ENCODE measurements at regions not wholly inside any gene's neighbourhood (a gene's known extent, or its start where the extent isn't known, plus 50 kb on each side); places are given as distances from the start of the nearest gene placed in this dataset.

- Histone ChIP-seq H3K27me3 (ENCODE audit: control insufficient read depth, insufficient read depth, low read length) (peaks cover 2% of the 10 kb centered on the region), H3K36me3 (ENCODE audit: control insufficient read depth, insufficient read depth, low read length) (no peaks in the 10 kb centered on the region), H3K4me3 (ENCODE audit: low read depth, low read length) (no peak overlapping the region)
- FAIRE-seq (no peak), DNase-seq (ENCODE audit: low read depth) (no peak)
- TF ChIP-seq, protein P1, sequence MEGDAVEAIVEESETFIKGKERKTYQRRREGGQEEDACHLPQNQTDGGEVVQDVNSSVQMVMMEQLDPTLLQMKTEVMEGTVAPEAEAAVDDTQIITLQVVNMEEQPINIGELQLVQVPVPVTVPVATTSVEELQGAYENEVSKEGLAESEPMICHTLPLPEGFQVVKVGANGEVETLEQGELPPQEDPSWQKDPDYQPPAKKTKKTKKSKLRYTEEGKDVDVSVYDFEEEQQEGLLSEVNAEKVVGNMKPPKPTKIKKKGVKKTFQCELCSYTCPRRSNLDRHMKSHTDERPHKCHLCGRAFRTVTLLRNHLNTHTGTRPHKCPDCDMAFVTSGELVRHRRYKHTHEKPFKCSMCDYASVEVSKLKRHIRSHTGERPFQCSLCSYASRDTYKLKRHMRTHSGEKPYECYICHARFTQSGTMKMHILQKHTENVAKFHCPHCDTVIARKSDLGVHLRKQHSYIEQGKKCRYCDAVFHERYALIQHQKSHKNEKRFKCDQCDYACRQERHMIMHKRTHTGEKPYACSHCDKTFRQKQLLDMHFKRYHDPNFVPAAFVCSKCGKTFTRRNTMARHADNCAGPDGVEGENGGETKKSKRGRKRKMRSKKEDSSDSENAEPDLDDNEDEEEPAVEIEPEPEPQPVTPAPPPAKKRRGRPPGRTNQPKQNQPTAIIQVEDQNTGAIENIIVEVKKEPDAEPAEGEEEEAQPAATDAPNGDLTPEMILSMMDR (IDR thresholded peaks at IDR 0.05; ENCODE audit: insufficient read depth, low read length, severe bottlenecking): no peak
These were observed 78.7 kb upstream of the ACTBL2 start for GRCh38 chr5:57561231-57561842.

DNA sequence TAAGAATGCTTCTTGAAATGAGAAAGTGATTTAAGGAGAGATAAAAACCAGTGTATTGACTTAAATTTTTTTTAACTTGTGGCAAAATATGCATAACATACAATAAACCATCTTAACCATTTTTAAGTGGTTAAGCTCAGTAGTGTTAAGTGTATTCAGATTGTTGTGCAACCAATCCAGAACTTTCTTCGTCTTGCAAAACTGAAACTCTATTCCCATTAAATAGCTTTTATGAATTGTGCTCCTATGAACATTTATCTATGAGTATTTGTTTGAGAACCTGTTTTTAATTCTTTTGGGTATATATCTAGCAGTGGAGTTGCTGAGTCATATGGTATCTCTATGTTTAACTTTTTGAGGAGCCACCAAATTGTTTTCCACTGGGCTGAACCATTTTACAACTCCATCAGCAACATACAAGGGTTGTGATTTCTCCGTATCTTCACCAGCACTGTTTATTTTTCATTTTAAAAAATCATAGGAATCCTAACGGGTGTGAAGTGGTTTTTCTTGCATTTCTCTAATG is 76.6 kb upstream of the ACTBL2 start:
- TF ChIP-seq, protein P1 (IDR thresholded peaks at IDR 0.05; ENCODE audit: insufficient read depth, low read length, severe bottlenecking): no peak
- Histone ChIP-seq H3K27me3 (ENCODE audit: control insufficient read depth, insufficient read depth, low read length) (peaks cover 2% of the 10 kb centered on the region), H3K36me3 (ENCODE audit: control insufficient read depth, insufficient read depth, low read length) (no peaks in the 10 kb centered on the region), H3K4me3 (ENCODE audit: low read depth, low read length) (no peak overlapping the region)
- DNase-seq (ENCODE audit: low read depth): no peak
- FAIRE-seq: no peak

- no peak for FAIRE-seq
- no peak overlapping the region for H3K4me3 ChIP-seq (ENCODE audit: low read depth, low read length)
- H3K27me3 ChIP-seq (ENCODE audit: control insufficient read depth, insufficient read depth, low read length): no peaks in the 10 kb centered on the region
- DNase-seq (ENCODE audit: low read depth): no peak
- H3K36me3 ChIP-seq (ENCODE audit: control insufficient read depth, insufficient read depth, low read length): no peaks in the 10 kb centered on the region
- TF ChIP-seq, protein P1 (IDR thresholded peaks at IDR 0.05; ENCODE audit: insufficient read depth, low read length, severe bottlenecking): no peak
These were observed 69.4 kb upstream of the ACTBL2 start for GRCh38 chr5:57552033-57552432.

- no peaks in the 10 kb centered on the region for H3K36me3 ChIP-seq (ENCODE audit: control insufficient read depth, insufficient read depth, low read length)
- H3K4me3 ChIP-seq (ENCODE audit: low read depth, low read length): no peak overlapping the region
- DNase-seq (ENCODE audit: low read depth): no peak
- H3K27me3 ChIP-seq (ENCODE audit: control insufficient read depth, insufficient read depth, low read length): no peaks in the 10 kb centered on the region
- TF ChIP-seq, protein P1 (IDR thresholded peaks at IDR 0.05; ENCODE audit: insufficient read depth, low read length, severe bottlenecking): no peak
- no peak for FAIRE-seq
These were observed 68.6 kb upstream of the ACTBL2 start for GRCh38 chr5:57551251-57551650.

GRCh38 chr5:57550132-57550531 is 67.5 kb upstream of the ACTBL2 start:
- TF ChIP-seq, protein P1 (IDR thresholded peaks at IDR 0.05; ENCODE audit: insufficient read depth, low read length, severe bottlenecking): no peak
- H3K36me3 ChIP-seq (ENCODE audit: control insufficient read depth, insufficient read depth, low read length): no peaks in the 10 kb centered on the region
- FAIRE-seq (no peak), DNase-seq (ENCODE audit: low read depth) (no peak)
- no peaks in the 10 kb centered on the region for H3K27me3 ChIP-seq (ENCODE audit: control insufficient read depth, insufficient read depth, low read length)
- no peak overlapping the region for H3K4me3 ChIP-seq (ENCODE audit: low read depth, low read length)

DNA sequence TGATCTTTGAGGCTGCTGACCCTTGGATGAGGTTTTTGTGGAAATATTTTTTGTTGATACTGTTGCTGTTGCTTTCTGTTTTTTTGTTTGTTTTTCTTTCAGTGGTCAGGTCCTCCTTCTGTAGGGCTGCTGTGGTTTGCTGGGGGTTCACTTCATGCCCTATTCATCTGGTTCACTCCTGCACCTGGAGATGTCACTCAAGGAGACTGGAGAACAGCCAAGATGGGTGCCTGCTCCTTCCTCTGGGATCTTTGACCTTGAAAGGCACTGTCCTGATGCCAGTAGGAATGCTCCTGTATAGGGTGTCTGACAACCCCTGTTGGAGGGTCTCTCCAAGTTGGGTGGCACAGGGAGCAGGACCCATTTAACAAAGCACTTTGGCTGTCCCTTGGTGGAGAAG is 67.0 kb upstream of the ACTBL2 start:
- Histone ChIP-seq H3K36me3 (ENCODE audit: control insufficient read depth, insufficient read depth, low read length) (no peaks in the 10 kb centered on the region), H3K4me3 (ENCODE audit: low read depth, low read length) (no peak overlapping the region), H3K27me3 (ENCODE audit: control insufficient read depth, insufficient read depth, low read length) (no peaks in the 10 kb centered on the region)
- no peak for FAIRE-seq
- DNase-seq (ENCODE audit: low read depth): no peak
- TF ChIP-seq, protein P1 (IDR thresholded peaks at IDR 0.05; ENCODE audit: insufficient read depth, low read length, severe bottlenecking): no peak
